Mucosa of rectum (tissue), 2 donors: ENCODE measurements at regions not wholly inside any gene's neighbourhood (a gene's known extent, or its start where the extent isn't known, plus 50 kb on each side); places are given as distances from the start of the nearest gene placed in this dataset.

Experiments
- H3K27ac ChIP-seq, 2 donors: one replicate each; pipeline ENCODE4 v1.7.0; 2013; ENCODE audit warnings: inconsistent platforms in 2 of 2, low read depth in 2 of 2, low read length in 2 of 2
- H3K27me3 ChIP-seq, 2 donors: one replicate each; pipeline ENCODE4 v1.7.0; 2013; ENCODE audit warnings: low read length in 2 of 2; ENCODE audit not compliant: control insufficient read depth in 2 of 2, insufficient read depth in 2 of 2
- H3K36me3 ChIP-seq, 2 donors: one replicate each; pipeline ENCODE4 v1.7.0; 2013; ENCODE audit warnings: low read length in 2 of 2; ENCODE audit not compliant: control insufficient read depth in 2 of 2, insufficient read depth in 2 of 2
- H3K4me1 ChIP-seq, 2 donors: one replicate each; pipeline ENCODE4 v1.7.0; 2013; ENCODE audit warnings: low read length in 2 of 2, mild to moderate bottlenecking in 1 of 2; ENCODE audit not compliant: control insufficient read depth in 2 of 2, insufficient read depth in 2 of 2
- H3K4me3 ChIP-seq, 2 donors: one replicate each; pipeline ENCODE4 v1.7.0; 2013; ENCODE audit warnings: low read length in 2 of 2
- H3K9ac ChIP-seq, 2 donors: one replicate each; pipeline ENCODE4 v1.7.0; 2013; ENCODE audit warnings: low read length in 2 of 2, low read depth in 1 of 2, mild to moderate bottlenecking in 1 of 2
- H3K9me3 ChIP-seq, 2 donors: one replicate each; pipeline ENCODE4 v1.7.0; 2013; ENCODE audit warnings: low read length in 2 of 2; ENCODE audit not compliant: control insufficient read depth in 2 of 2
- donor health status: healthy.
- donor health status: Normal muscosa, but diverticular disease.

DNA sequence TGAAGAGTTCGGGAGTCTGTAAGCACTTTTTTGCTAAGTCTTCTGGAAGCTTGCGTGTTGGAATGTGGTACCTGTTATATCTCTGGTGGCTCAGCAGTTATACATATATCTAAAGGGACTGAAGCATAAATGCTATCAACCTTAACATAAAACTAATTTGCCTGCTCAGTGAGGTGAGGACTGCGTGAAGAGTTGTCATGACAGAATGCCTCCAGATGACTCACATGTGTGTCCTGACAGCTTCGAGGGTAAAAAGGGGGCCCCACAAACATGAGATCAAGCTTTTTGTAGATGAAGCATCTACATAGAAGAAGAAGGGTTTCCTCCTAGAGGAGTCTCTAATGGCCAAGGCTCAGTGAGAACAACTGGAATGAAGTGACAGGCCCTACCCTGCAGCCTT, 88.8 kb upstream of the C3orf80 start:
- Histone ChIP-seq H3K36me3 (no peaks in the 10 kb centered on the region), H3K4me1 (no peaks in the 10 kb centered on the region), H3K9ac (no peak overlapping the region), H3K4me3 (no peak overlapping the region), H3K27ac (no peak overlapping the region), H3K9me3 (no peaks in the 10 kb centered on the region), H3K27me3 (no peaks in the 10 kb centered on the region)

DNA sequence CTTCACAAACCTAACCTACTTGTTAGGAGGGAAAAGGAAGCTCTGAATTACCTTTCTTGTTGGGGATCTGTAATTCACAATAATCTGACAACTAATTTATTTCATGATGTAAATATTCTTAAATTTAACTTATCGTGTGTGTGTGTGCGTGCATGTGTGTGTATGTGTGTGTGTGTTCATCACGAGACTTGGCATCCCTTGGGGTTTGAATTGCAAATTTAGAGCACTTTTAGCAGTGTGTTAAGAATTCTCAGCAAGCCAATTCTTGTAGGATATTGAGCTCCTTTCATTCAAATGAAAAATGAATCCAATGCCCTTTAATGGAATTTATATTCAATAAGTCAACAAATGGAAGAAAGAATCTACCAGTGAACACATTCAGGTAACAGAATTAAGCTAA, 85.9 kb upstream of the C3orf80 start:
- no peaks in the 10 kb centered on the region for H3K36me3 ChIP-seq
- no peak overlapping the region for H3K4me3 ChIP-seq
- H3K4me1 ChIP-seq: no peaks in the 10 kb centered on the region
- no peaks in the 10 kb centered on the region for H3K9me3 ChIP-seq
- no peaks in the 10 kb centered on the region for H3K27me3 ChIP-seq
- no peak overlapping the region for H3K27ac ChIP-seq
- no peak overlapping the region for H3K9ac ChIP-seq

- Histone ChIP-seq H3K4me3 (no peak overlapping the region), H3K9ac (no peak overlapping the region), H3K36me3 (no peaks in the 10 kb centered on the region)
These were observed 84.5 kb upstream of the C3orf80 start for GRCh38 chr3:160140756-160141155.

GRCh38 chr3:160141485-160142185, 83.6 kb upstream of the C3orf80 start:
- Histone ChIP-seq H3K4me1 (no peaks in the 10 kb centered on the region), H3K4me3 (no peak overlapping the region), H3K36me3 (no peaks in the 10 kb centered on the region), H3K9me3 (no peaks in the 10 kb centered on the region), H3K27me3 (no peaks in the 10 kb centered on the region), H3K27ac (no peak overlapping the region), H3K9ac (no peak overlapping the region)

More at GRCh38 chr3:160140756-160141155, 84.5 kb upstream of the C3orf80 start:
- no peaks in the 10 kb centered on the region for H3K4me1 ChIP-seq
- H3K27ac ChIP-seq: no peak overlapping the region
- no peaks in the 10 kb centered on the region for H3K9me3 ChIP-seq
- no peaks in the 10 kb centered on the region for H3K27me3 ChIP-seq

DNA sequence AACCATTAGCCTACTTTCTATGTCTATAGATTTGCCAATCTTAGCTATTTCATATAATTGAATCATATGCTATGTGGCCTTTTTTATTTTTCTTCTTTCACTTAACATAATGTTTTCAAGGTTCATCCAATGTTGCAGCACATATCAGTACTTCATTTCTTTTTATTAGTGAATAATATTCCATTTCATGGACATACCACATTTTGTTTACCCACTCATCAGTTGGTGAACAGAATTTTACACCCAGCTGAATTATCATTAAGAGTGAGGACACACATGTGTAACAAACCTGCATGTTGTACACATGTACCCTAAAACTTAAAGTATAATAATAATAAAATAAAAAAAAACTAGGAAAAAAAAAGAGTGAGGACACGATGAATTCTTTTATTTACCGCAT, 81.7 kb upstream of the C3orf80 start:
- Histone ChIP-seq H3K9me3 (no peaks in the 10 kb centered on the region), H3K9ac (no peak overlapping the region), H3K27me3 (no peaks in the 10 kb centered on the region), H3K27ac (no peak overlapping the region), H3K4me1 (no peaks in the 10 kb centered on the region), H3K36me3 (no peaks in the 10 kb centered on the region), H3K4me3 (no peak overlapping the region)

- Histone ChIP-seq H3K36me3 (no peaks in the 10 kb centered on the region), H3K27me3 (no peaks in the 10 kb centered on the region), H3K9ac (no peak overlapping the region), H3K4me1 (no peaks in the 10 kb centered on the region), H3K4me3 (no peak overlapping the region), H3K9me3 (no peaks in the 10 kb centered on the region), H3K27ac (no peak overlapping the region)
These were observed 75.2 kb upstream of the C3orf80 start for GRCh38 chr3:160150066-160150465.

GRCh38 chr3:160150525-160150924, 74.7 kb upstream of the C3orf80 start:
- H3K27ac ChIP-seq: no peak overlapping the region
- no peaks in the 10 kb centered on the region for H3K9me3 ChIP-seq
- H3K27me3 ChIP-seq: no peaks in the 10 kb centered on the region
- no peak overlapping the region for H3K9ac ChIP-seq
- H3K36me3 ChIP-seq: no peaks in the 10 kb centered on the region
- H3K4me3 ChIP-seq: no peak overlapping the region
- H3K4me1 ChIP-seq: no peaks in the 10 kb centered on the region

DNA sequence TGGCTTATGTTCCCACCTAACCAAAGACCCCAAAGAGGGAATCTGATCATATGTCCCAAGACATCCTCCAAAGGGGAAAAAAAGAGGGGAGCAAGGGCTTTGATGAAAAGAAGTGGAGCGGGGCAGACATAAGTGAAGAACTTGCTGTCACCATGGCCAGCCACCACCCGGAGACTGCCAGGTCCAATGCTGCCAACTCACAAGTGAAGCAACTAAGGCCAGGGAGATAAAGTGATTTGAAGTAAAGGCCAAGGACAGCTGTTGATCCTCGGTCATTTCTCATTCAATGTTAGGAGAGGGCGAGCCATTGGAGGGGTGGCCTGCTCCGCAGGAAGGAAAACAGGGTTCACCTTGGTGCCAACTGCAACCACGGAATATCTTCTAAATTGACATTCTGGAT, 72.6 kb upstream of the C3orf80 start:
- Histone ChIP-seq H3K4me3 (no peak overlapping the region), H3K36me3 (no peaks in the 10 kb centered on the region), H3K27me3 (no peaks in the 10 kb centered on the region)

GRCh38 chr3:160154033-160154432, 71.2 kb upstream of the C3orf80 start:
- no peak overlapping the region for H3K27ac ChIP-seq
- no peak overlapping the region for H3K9ac ChIP-seq
- H3K9me3 ChIP-seq: no peaks in the 10 kb centered on the region
- no peaks in the 10 kb centered on the region for H3K27me3 ChIP-seq
- H3K4me1 ChIP-seq: no peaks in the 10 kb centered on the region
- H3K36me3 ChIP-seq: no peaks in the 10 kb centered on the region
- no peak overlapping the region for H3K4me3 ChIP-seq

More for the DNA sequence above, 72.6 kb upstream of the C3orf80 start:
- Histone ChIP-seq H3K27ac (no peak overlapping the region), H3K9ac (no peak overlapping the region), H3K9me3 (no peaks in the 10 kb centered on the region), H3K4me1 (no peaks in the 10 kb centered on the region)

DNA sequence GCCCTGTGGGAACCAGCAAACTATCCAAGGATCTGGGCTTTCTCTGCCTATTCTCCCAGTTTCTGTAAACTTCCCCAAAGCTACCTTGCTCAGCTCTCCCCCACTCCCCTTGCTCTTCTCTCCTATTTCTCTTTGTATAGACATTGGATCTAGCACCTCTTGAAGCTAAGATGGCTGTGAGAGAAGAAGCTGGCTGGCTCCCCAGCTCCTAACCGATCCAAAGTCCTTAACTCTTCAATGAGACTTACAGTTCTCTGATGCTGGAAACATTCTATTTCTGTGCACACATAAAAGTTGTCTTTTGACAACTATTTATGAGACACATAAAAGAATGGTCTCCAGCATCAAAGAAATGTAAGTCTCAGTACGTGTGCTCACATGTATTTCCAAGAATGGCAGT, 70.6 kb upstream of the C3orf80 start:
- H3K9me3 ChIP-seq: no peaks in the 10 kb centered on the region
- H3K36me3 ChIP-seq: no peaks in the 10 kb centered on the region
- no peak overlapping the region for H3K4me3 ChIP-seq
- H3K27me3 ChIP-seq: no peaks in the 10 kb centered on the region
- no peak overlapping the region for H3K27ac ChIP-seq
- H3K9ac ChIP-seq: no peak overlapping the region
- H3K4me1 ChIP-seq: no peaks in the 10 kb centered on the region

- Histone ChIP-seq H3K4me3 (no peak overlapping the region), H3K27ac (no peak overlapping the region), H3K36me3 (no peaks in the 10 kb centered on the region), H3K27me3 (no peaks in the 10 kb centered on the region), H3K9me3 (no peaks in the 10 kb centered on the region), H3K4me1 (no peaks in the 10 kb centered on the region), H3K9ac (no peak overlapping the region)
These were observed 67.9 kb upstream of the C3orf80 start for GRCh38 chr3:160157321-160157720.
